ENCODE measurements at regions not wholly inside any gene's neighbourhood (a gene's known extent, or its start where the extent isn't known, plus 50 kb on each side); places are given as distances from the start of the nearest gene placed in this dataset.
"Not testable (repeated sequence)": the region's sequence is repeated elsewhere in the genome, so short reads cannot be mapped to it uniquely, and the experiment has no call there.

GRCh38 chr4:127335732-127336131 is 297.0 kb upstream of the INTU start:
- Histone ChIP-seq H2AFZ (ENCODE audit: low read depth, low read length) (no peak overlapping the region), H3K4me1 (ENCODE audit: low read length) (no peaks in the 10 kb centered on the region), H3K36me3 (replicated peaks; ENCODE audit: low read depth, low read length) (no peaks in the 10 kb centered on the region), H3K27me3 (ENCODE audit: low read depth, low read length) (no peaks in the 10 kb centered on the region), H3K9ac (ENCODE audit: low read length) (no peak overlapping the region), H3K9me3 (ENCODE audit: insufficient read depth, low read length) (no peaks in the 10 kb centered on the region), H3K27ac (ENCODE audit: low read length) (no peak overlapping the region), H3K4me2 (ENCODE audit: low read length) (no peak overlapping the region), H4K20me1 (ENCODE audit: insufficient read depth, low read length) (no peaks in the 10 kb centered on the region), H3K79me2 (ENCODE audit: low read length) (no peaks in the 10 kb centered on the region), H3K4me3 (ENCODE audit: low read length) (no peak overlapping the region)
- TF ChIP-seq EZH2phosphoT487 (IDR thresholded peaks at IDR 0.05; ENCODE audit: low read depth) (no peak), CTCF (IDR thresholded peaks at IDR 0.05; ENCODE audit: low read depth, low read length) (no peak)

GRCh38 chr4:127343123-127343522 is 289.6 kb upstream of the INTU start:
- H3K79me2 ChIP-seq (ENCODE audit: low read length); H4K20me1 ChIP-seq (ENCODE audit: insufficient read depth, low read length); H2AFZ ChIP-seq (ENCODE audit: low read depth, low read length); H3K4me2 ChIP-seq (ENCODE audit: low read length); H3K27ac ChIP-seq (ENCODE audit: low read length); H3K4me3 ChIP-seq (ENCODE audit: low read length); H3K4me1 ChIP-seq (ENCODE audit: low read length); H3K9ac ChIP-seq (ENCODE audit: low read length); H3K9me3 ChIP-seq (ENCODE audit: insufficient read depth, low read length); H3K36me3 ChIP-seq (replicated peaks; ENCODE audit: low read depth, low read length); H3K27me3 ChIP-seq (ENCODE audit: low read depth, low read length): not testable (repeated sequence)

GRCh38 chr4:127344071-127344470 is 288.7 kb upstream of the INTU start:
- Histone ChIP-seq H3K4me1 (ENCODE audit: low read length) (no peaks in the 10 kb centered on the region), H4K20me1 (ENCODE audit: insufficient read depth, low read length) (no peaks in the 10 kb centered on the region), H3K4me2 (ENCODE audit: low read length) (no peak overlapping the region), H3K27ac (ENCODE audit: low read length) (no peak overlapping the region), H2AFZ (ENCODE audit: low read depth, low read length) (no peak overlapping the region), H3K4me3 (ENCODE audit: low read length) (no peak overlapping the region), H3K9me3 (ENCODE audit: insufficient read depth, low read length) (no peaks in the 10 kb centered on the region), H3K27me3 (ENCODE audit: low read depth, low read length) (no peaks in the 10 kb centered on the region), H3K79me2 (ENCODE audit: low read length) (no peaks in the 10 kb centered on the region), H3K36me3 (replicated peaks; ENCODE audit: low read depth, low read length) (no peaks in the 10 kb centered on the region), H3K9ac (ENCODE audit: low read length) (no peak overlapping the region)
- no peak for TF ChIP-seq CTCF (IDR thresholded peaks at IDR 0.05; ENCODE audit: low read depth, low read length)
- no peak for TF ChIP-seq EZH2phosphoT487 (IDR thresholded peaks at IDR 0.05; ENCODE audit: low read depth)

GRCh38 chr4:127347936-127348335 is 284.8 kb upstream of the INTU start:
- TF ChIP-seq EZH2phosphoT487 (IDR thresholded peaks at IDR 0.05; ENCODE audit: low read depth) = no peak
- TF ChIP-seq CTCF (IDR thresholded peaks at IDR 0.05; ENCODE audit: low read depth, low read length) = no peak
- Histone ChIP-seq H3K9ac (ENCODE audit: low read length) (no peak overlapping the region), H3K36me3 (replicated peaks; ENCODE audit: low read depth, low read length) (no peaks in the 10 kb centered on the region), H3K27ac (ENCODE audit: low read length) (no peak overlapping the region), H3K79me2 (ENCODE audit: low read length) (no peaks in the 10 kb centered on the region), H4K20me1 (ENCODE audit: insufficient read depth, low read length) (no peaks in the 10 kb centered on the region), H3K27me3 (ENCODE audit: low read depth, low read length) (no peaks in the 10 kb centered on the region), H3K4me1 (ENCODE audit: low read length) (no peaks in the 10 kb centered on the region), H3K4me3 (ENCODE audit: low read length) (no peak overlapping the region), H2AFZ (ENCODE audit: low read depth, low read length) (no peak overlapping the region), H3K9me3 (ENCODE audit: insufficient read depth, low read length) (no peaks in the 10 kb centered on the region), H3K4me2 (ENCODE audit: low read length) (no peak overlapping the region)
